Caco-2 (cell line): ENCODE measurements at regions not wholly inside any gene's neighbourhood (a gene's known extent, or its start where the extent isn't known, plus 50 kb on each side); places are given as distances from the start of the nearest gene placed in this dataset.
"Not testable (repeated sequence)": the region's sequence is repeated elsewhere in the genome, so short reads cannot be mapped to it uniquely, and the experiment has no call there.

Experiments used
- BruUV-seq: library from RNA; stranded (reverse); fragments of 400-500 nt; replicated peaks from 2 replicates; lab custom pipeline; 2021; lab: Mats Ljungman, UMichigan
- CTCF ChIA-PET: fragments of 300-600 bp; sonication (Branson Sonifier 250); formaldehyde crosslinking; loops from one replicate; lab custom pipeline; 2022; ENCODE audit warnings: antibody characterized with exemption; lab: Charles Lee
- POLR2A ChIA-PET: fragments of 300-600 bp; sonication (Branson Sonifier 250); formaldehyde crosslinking; loops from one replicate; lab custom pipeline; 2022; ENCODE audit warnings: antibody characterized with exemption; lab: Charles Lee
- DNase-seq, 2 experiments: peaks; one replicate each; pipeline versions ENCODE4 v3.0.0 to v3.0.0-alpha.2; 2020 to 2022
- H3K27me3 ChIP-seq: replicated peaks from 2 replicates; pipeline ENCODE4 v1.6.0; 2011; ENCODE audit warnings: low read length; ENCODE audit not compliant: control insufficient read depth, insufficient read depth
- H3K36me3 ChIP-seq: 2 replicates; pipeline ENCODE4 v1.5.1; 2011; ENCODE audit warnings: low read length; ENCODE audit not compliant: control insufficient read depth, insufficient read depth
- H3K4me1 ChIP-seq: fragments of 250-450 bp; sonication (Bioruptor Pico); 2 replicates; pipeline ENCODE4 v1.5.1; 2020; ENCODE audit warnings: mild to moderate bottlenecking
- H3K4me3 ChIP-seq: 2 replicates; pipeline ENCODE4 v1.5.1; 2011; ENCODE audit warnings: low read depth, mild to moderate bottlenecking, control low read depth, low read length
- H3K9me3 ChIP-seq: fragments of 250-450 bp; sonication (Bioruptor Pico); 2 replicates; pipeline ENCODE4 v1.5.1; 2020; ENCODE audit warnings: mild to moderate bottlenecking, moderate library complexity
- H3K27ac Mint-ChIP-seq: one replicate; pipeline ENCODE4 v1.8.0; 2022; ENCODE audit warnings: mixed read lengths; ENCODE audit not compliant: unreplicated experiment
- H3K27me3 Mint-ChIP-seq: one replicate; pipeline ENCODE4 v1.8.0; 2022; ENCODE audit warnings: mixed read lengths; ENCODE audit not compliant: insufficient read depth, unreplicated experiment
- H3K36me3 Mint-ChIP-seq: one replicate; pipeline ENCODE4 v1.8.0; 2022; ENCODE audit warnings: mild to moderate bottlenecking, mixed read lengths; ENCODE audit not compliant: insufficient read depth, unreplicated experiment
- H3K4me1 Mint-ChIP-seq: one replicate; pipeline ENCODE4 v1.8.0; 2022; ENCODE audit warnings: low read depth, mixed read lengths; ENCODE audit not compliant: unreplicated experiment
- H3K4me3 Mint-ChIP-seq: one replicate; pipeline ENCODE4 v1.8.0; 2022; ENCODE audit warnings: mild to moderate bottlenecking, moderate library complexity, mixed read lengths; ENCODE audit not compliant: unreplicated experiment
- H3K9me3 Mint-ChIP-seq: one replicate; pipeline ENCODE4 v1.8.0; 2022; ENCODE audit warnings: mixed read lengths; ENCODE audit not compliant: unreplicated experiment
- intact Hi-C: fragments of 100-400 bp; cut with micrococcal nuclease; formaldehyde crosslinking; loops from one replicate; pipeline ENCODE4 v1.10.0; 2022; ENCODE audit not compliant: unreplicated experiment
- TF ChIP-seq, protein P1 (sequence below), 2 experiments: fragments of 200-600 bp in 1 of 2; IDR thresholded peaks; 1 replicate in 1 of 2; 2 replicates in 1 of 2; pipeline versions ENCODE4 v1.5.1 to v1.8.0; 2011 to 2022; ENCODE audit warnings: antibody characterized with exemption in 1 of 2, control low read depth in 1 of 2, inconsistent platforms in 1 of 2, low read depth in 1 of 2, low read length in 1 of 2, mild to moderate bottlenecking in 1 of 2, moderate library complexity in 1 of 2; ENCODE audit not compliant: insufficient read depth in 1 of 2, severe bottlenecking in 1 of 2, unreplicated experiment in 1 of 2

DNA sequence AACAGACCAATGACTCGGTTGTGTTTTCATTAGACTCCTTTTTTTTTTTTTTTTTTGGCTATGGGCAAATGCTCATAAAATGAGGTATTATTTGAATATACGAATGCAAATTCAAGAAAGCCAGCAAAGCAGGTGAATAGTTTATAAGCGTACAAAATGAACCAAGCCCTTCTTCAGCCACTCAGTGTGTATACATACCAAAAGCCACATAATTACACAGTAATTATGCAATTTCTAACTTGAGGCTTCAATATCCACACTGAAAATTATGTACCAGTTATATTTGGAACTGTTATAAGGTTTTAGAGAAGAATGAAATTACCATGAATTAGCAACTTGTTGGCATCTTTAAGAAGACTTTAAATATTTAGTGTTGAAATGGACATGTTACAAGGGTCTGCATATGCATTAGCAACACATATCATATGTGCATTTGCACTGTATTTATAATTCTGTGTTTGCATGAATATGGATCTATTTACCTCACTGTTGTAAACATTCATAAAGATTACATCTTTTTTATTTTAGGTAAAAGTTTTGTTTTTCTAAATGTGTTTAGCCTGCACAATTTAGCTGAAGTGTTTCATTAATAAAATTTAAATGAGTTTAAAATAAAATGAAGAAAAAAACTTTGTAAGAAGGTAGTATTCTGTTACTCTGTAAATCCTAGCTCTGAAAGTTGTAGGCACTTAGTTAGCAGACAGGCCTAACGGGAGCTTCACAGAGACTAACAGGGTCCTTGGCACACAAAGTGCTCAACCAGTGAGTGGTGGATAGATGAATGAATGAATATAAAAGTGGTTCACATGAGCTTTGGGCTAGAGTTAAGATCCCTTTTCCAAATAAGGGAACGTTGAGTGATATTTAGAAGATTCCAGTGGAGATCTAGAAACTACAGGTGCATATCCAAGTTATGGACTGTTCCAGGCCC lies 241.0 kb upstream of the NFIA start:
- no peak for DNase-seq
- no peak overlapping the region for H3K4me3 ChIP-seq
- intact Hi-C loops = no loop called here
- TF ChIP-seq, protein P1, sequence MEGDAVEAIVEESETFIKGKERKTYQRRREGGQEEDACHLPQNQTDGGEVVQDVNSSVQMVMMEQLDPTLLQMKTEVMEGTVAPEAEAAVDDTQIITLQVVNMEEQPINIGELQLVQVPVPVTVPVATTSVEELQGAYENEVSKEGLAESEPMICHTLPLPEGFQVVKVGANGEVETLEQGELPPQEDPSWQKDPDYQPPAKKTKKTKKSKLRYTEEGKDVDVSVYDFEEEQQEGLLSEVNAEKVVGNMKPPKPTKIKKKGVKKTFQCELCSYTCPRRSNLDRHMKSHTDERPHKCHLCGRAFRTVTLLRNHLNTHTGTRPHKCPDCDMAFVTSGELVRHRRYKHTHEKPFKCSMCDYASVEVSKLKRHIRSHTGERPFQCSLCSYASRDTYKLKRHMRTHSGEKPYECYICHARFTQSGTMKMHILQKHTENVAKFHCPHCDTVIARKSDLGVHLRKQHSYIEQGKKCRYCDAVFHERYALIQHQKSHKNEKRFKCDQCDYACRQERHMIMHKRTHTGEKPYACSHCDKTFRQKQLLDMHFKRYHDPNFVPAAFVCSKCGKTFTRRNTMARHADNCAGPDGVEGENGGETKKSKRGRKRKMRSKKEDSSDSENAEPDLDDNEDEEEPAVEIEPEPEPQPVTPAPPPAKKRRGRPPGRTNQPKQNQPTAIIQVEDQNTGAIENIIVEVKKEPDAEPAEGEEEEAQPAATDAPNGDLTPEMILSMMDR (IDR thresholded peaks at IDR 0.05; ENCODE audit: insufficient read depth in 1 of 2, low read depth in 1 of 2, low read length in 1 of 2, severe bottlenecking in 1 of 2, unreplicated experiment in 1 of 2) = no peak
- H3K4me1 Mint-ChIP-seq = no peaks in the 10 kb centered on the region
- no peak overlapping the region for H3K4me3 Mint-ChIP-seq
- no peaks in the 10 kb centered on the region for H3K27me3 ChIP-seq
- no TSS peak for BruUV-seq
- H3K27me3 Mint-ChIP-seq = no peaks in the 10 kb centered on the region
- ChIA-PET POLR2A (no interaction called here), CTCF (no interaction called here)
- H3K36me3 ChIP-seq = no peaks in the 10 kb centered on the region
- no peak overlapping the region for H3K27ac Mint-ChIP-seq
- no peaks in the 10 kb centered on the region for H3K4me1 ChIP-seq
- H3K36me3 Mint-ChIP-seq = no peaks in the 10 kb centered on the region
- H3K9me3 Mint-ChIP-seq = no peaks in the 10 kb centered on the region
- no peaks in the 10 kb centered on the region for H3K9me3 ChIP-seq

DNA sequence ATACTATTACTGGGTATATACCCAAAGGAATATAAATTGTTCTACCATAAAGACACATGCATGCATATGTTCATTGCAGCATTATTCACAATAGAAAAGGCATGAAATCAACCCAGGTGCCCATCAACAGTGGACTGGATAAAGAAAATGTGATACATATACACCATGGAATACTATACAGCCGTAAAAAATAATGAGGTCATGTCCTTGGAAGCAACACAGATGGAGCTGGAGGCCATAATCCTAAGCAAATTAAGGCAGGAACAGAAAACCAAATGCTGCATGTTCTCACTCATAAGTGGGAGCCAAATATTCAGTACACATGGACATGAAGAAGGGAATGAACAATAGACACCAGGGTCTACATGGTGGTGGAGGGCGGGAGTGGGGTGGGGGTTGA lies 241.9 kb upstream of the NFIA start:
- H3K27ac Mint-ChIP-seq, H3K27me3 ChIP-seq, H3K4me1 Mint-ChIP-seq, H3K36me3 Mint-ChIP-seq, H3K9me3 Mint-ChIP-seq, intact Hi-C loops, H3K27me3 Mint-ChIP-seq, BruUV-seq, CTCF ChIA-PET, H3K4me3 Mint-ChIP-seq, POLR2A ChIA-PET, H3K9me3 ChIP-seq, H3K4me3 ChIP-seq, DNase-seq, H3K4me1 ChIP-seq, H3K36me3 ChIP-seq: not testable (repeated sequence)

DNA sequence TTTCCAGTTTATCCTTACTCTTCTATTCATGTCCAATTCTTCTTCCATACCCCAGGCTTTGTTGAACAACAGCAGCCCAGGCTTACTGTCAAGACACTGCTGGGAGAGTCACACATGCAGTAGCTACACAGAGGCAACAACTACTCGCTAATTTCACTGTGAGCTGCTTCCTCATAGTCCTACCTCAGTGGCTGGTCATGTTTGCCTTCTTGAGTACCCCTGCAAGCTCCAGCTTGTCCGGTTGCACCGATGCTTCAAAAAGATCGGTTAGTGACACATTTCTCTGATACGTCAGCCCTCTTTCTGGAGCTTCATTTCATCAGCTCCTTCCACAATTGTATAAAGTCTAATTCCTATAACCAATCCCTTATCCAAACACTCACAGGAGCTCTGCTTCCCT lies 246.7 kb upstream of the NFIA start:
- Mint-ChIP-seq H3K4me3 (no peak overlapping the region), H3K36me3 (no peaks in the 10 kb centered on the region)
- no TSS peak for BruUV-seq

More for the DNA sequence above, 246.7 kb upstream of the NFIA start:
- H3K4me1 Mint-ChIP-seq = no peaks in the 10 kb centered on the region
- TF ChIP-seq, protein P1 (IDR thresholded peaks at IDR 0.05; ENCODE audit: insufficient read depth in 1 of 2, low read depth in 1 of 2, low read length in 1 of 2, severe bottlenecking in 1 of 2, unreplicated experiment in 1 of 2) = no peak
- Histone ChIP-seq H3K4me1 (no peaks in the 10 kb centered on the region; the same call in 1 of the 2 replicates), H3K9me3 (no peaks in the 10 kb centered on the region), H3K27me3 (no peaks in the 10 kb centered on the region), H3K4me3 (no peak overlapping the region), H3K36me3 (no peaks in the 10 kb centered on the region)
- no peak for DNase-seq
- intact Hi-C loops = no loop called here
- H3K27me3 Mint-ChIP-seq = no peaks in the 10 kb centered on the region
- no peak overlapping the region for H3K27ac Mint-ChIP-seq
- no peaks in the 10 kb centered on the region for H3K9me3 Mint-ChIP-seq
- POLR2A ChIA-PET = no interaction called here
- CTCF ChIA-PET = no interaction called here
